ENCODE measurements at regions not wholly inside any gene's neighbourhood (a gene's known extent, or its start where the extent isn't known, plus 50 kb on each side); places are given as distances from the start of the nearest gene placed in this dataset.

- H3K27me3 Mint-ChIP-seq (ENCODE audit: low read depth in 3 of 3) = peaks cover 7% of the 10 kb centered on the region in 3 donors
- no CpG with 5 or more reads among the region's 2 CpGs for WGBS (ENCODE audit: insufficient coverage)
Measured at GRCh38 chr21:35692311-35692710, 368.0 kb downstream of the SETD4 start.

GRCh38 chr21:35690436-35690835 is 369.9 kb downstream of the SETD4 start:
- H3K9me3 ChIP-seq (replicated peaks in 1 of 2; ENCODE audit: control insufficient read depth in 1 of 2, insufficient read depth in 1 of 2, low read length in 2 of 2) = no peaks in the 10 kb centered on the region
- H3K4me1 ChIP-seq (ENCODE audit: control insufficient read depth in 1 of 2, insufficient read depth in 2 of 2, low read length in 2 of 2) = no peaks in the 10 kb centered on the region
- intact Hi-C loops (cut with micrococcal nuclease) = no loop called here
- TF ChIP-seq CTCF (IDR thresholded peaks at IDR 0.05) = no peak
- Mint-ChIP-seq H3K27ac (no peak overlapping the region), H3K4me1 (no peaks in the 10 kb centered on the region), H3K27me3 (ENCODE audit: low read depth in 3 of 3) (peaks cover 5 to 10% (median 9%) of the 10 kb centered on the region in 3 donors), H3K36me3 (no peaks in the 10 kb centered on the region), H3K9me3 (peaks cover 0 to 4% (median 0%) of the 10 kb centered on the region in 7 donors), H3K4me3 (no peak overlapping the region)
- no peak overlapping the region for H2AFZ ChIP-seq (ENCODE audit: insufficient read depth, low read depth, low read length, poor library complexity, severe bottlenecking)
- 80% methylated on average over 1 of the region's 2 CpGs for WGBS (ENCODE audit: insufficient coverage)
- no peak overlapping the region for H3K4me3 ChIP-seq (replicated peaks in 1 of 3; ENCODE audit: low read depth in 2 of 3, low read length in 3 of 3)
- H3K4me2 ChIP-seq (replicated peaks; ENCODE audit: extremely low read depth, low read length, poor library complexity, severe bottlenecking) = no peak overlapping the region
- no peak overlapping the region for H3K9ac ChIP-seq (ENCODE audit: insufficient read depth, low read length, poor library complexity, severe bottlenecking)
- H3K27me3 ChIP-seq (ENCODE audit: control insufficient read depth in 2 of 2, insufficient read depth in 2 of 2, low read length in 2 of 2) = no peaks in the 10 kb centered on the region
- H4K20me1 ChIP-seq (ENCODE audit: insufficient read depth, low read length) = no peaks in the 10 kb centered on the region
- H3K79me2 ChIP-seq (ENCODE audit: insufficient read depth, low read length) = no peaks in the 10 kb centered on the region
- H3K27ac ChIP-seq (ENCODE audit: low read depth in 1 of 2, low read length in 2 of 2) = no peak overlapping the region
- no peaks in the 10 kb centered on the region for H3K36me3 ChIP-seq (replicated peaks in 1 of 2; ENCODE audit: control insufficient read depth in 1 of 2, insufficient read depth in 2 of 2, low read length in 2 of 2)
- no peak for DNase-seq

More at GRCh38 chr21:35692311-35692710, 368.0 kb downstream of the SETD4 start:
- H3K9me3 ChIP-seq (replicated peaks in 1 of 2; ENCODE audit: control insufficient read depth in 1 of 2, insufficient read depth in 1 of 2, low read length in 2 of 2) = no peaks in the 10 kb centered on the region
- no peaks in the 10 kb centered on the region for H3K4me1 ChIP-seq (ENCODE audit: control insufficient read depth in 1 of 2, insufficient read depth in 2 of 2, low read length in 2 of 2)
- H3K4me3 ChIP-seq (replicated peaks in 1 of 3; ENCODE audit: low read depth in 2 of 3, low read length in 3 of 3) = no peak overlapping the region
- no peak overlapping the region for H3K4me2 ChIP-seq (replicated peaks; ENCODE audit: extremely low read depth, low read length, poor library complexity, severe bottlenecking)
- no peaks in the 10 kb centered on the region for H4K20me1 ChIP-seq (ENCODE audit: insufficient read depth, low read length)
- H3K79me2 ChIP-seq (ENCODE audit: insufficient read depth, low read length) = no peaks in the 10 kb centered on the region
- no peak overlapping the region for H3K27ac ChIP-seq (ENCODE audit: low read depth in 1 of 2, low read length in 2 of 2)
- H3K36me3 ChIP-seq (replicated peaks in 1 of 2; ENCODE audit: control insufficient read depth in 1 of 2, insufficient read depth in 2 of 2, low read length in 2 of 2) = no peaks in the 10 kb centered on the region
- no peaks in the 10 kb centered on the region for H3K27me3 ChIP-seq (ENCODE audit: control insufficient read depth in 2 of 2, insufficient read depth in 2 of 2, low read length in 2 of 2)
- peaks cover 3% of the 10 kb centered on the region for H3K4me1 Mint-ChIP-seq
- TF ChIP-seq CTCF (IDR thresholded peaks at IDR 0.05) = no peak
- intact Hi-C loops (cut with micrococcal nuclease) = no loop called here
- no peak overlapping the region for H3K27ac Mint-ChIP-seq
- H3K9me3 Mint-ChIP-seq = peaks cover 0 to 3% (median 0%) of the 10 kb centered on the region in 7 donors
- no peak overlapping the region for H3K9ac ChIP-seq (ENCODE audit: insufficient read depth, low read length, poor library complexity, severe bottlenecking)
- no peak for DNase-seq
- no peaks in the 10 kb centered on the region for H3K36me3 Mint-ChIP-seq
- no peak overlapping the region for H2AFZ ChIP-seq (ENCODE audit: insufficient read depth, low read depth, low read length, poor library complexity, severe bottlenecking)
- no peak overlapping the region for H3K4me3 Mint-ChIP-seq

Measured in CD14-positive monocyte (primary cell).